GM12874 (cell line): ENCODE measurements at regions not wholly inside any gene's neighbourhood (a gene's known extent, or its start where the extent isn't known, plus 50 kb on each side); places are given as distances from the start of the nearest gene placed in this dataset.

ENCODE experiments used
- CTCF ChIP-seq: IDR thresholded peaks from 2 replicates; pipeline ENCODE4 v1.5.1; 2011; ENCODE audit warnings: low read depth, mild to moderate bottlenecking, control low read depth, low read length, moderate library complexity; ENCODE audit not compliant: insufficient read depth

DNA sequence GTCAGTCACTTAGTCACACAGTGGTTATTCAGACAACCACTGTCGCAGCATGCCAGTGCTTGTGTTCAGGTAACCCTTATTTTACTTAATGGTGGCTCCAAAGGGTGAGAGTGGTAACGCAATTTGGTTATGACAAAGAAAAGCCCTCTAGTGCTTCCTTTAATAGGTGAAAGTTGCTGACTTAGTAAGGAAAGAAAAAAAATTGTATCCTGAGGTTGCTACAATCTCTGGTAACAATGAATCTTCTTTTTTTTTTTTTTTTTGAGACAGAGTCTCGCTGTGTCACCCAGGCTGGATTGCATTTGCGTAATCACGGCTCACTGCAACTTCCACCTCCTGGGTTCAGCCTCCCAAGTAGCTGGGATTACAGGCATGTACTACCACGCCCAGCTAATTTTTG, 64.5 kb downstream of the C11orf91 start:
- no peak for TF ChIP-seq CTCF

DNA sequence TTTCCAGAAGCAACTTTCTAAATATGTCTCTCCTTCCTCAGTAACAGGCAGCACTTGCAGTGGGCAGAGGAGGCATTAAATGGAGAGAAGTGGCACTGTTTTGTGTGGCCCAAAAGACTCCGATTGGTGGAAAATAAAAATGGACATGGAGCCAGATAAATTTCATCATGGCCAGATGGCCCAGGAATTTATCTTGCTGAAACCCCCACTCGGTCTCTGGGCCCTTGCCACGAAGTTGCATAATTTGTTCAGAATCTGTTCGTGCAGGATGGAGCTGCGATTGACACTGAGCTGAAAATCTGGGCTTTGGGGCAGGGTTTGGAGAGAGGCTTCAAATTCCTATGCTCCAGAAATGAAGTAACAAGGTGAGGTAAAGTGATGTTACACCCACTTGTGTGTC, 65.5 kb downstream of the C11orf91 start:
- TF ChIP-seq CTCF = no peak

DNA sequence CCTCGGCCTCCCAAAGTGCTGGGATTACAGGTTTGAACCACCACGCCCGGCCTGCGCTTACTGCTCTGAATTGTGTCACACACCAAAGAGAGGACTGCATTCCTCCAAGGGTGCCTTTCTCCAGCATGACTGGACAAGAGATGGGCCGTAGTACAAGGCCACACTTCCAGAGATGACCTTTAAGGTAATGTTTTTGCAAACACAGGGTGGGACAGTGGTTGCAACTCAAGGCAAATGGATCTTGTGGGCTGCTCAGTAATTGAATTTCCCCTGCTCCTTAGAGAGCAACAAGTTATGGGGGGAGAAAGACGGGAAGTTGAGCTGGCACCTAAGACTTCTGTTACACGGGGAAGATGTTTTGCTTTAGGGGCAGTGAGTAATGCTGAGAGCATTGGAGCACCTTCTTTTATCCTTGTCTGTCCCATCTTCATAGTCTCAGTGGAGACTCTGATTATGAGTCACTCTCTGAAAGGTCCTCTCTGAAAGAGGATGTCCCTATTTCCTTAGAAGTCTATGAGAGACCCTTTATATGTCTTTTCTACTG, 66.3 kb downstream of the C11orf91 start:
- no peak for TF ChIP-seq CTCF

DNA sequence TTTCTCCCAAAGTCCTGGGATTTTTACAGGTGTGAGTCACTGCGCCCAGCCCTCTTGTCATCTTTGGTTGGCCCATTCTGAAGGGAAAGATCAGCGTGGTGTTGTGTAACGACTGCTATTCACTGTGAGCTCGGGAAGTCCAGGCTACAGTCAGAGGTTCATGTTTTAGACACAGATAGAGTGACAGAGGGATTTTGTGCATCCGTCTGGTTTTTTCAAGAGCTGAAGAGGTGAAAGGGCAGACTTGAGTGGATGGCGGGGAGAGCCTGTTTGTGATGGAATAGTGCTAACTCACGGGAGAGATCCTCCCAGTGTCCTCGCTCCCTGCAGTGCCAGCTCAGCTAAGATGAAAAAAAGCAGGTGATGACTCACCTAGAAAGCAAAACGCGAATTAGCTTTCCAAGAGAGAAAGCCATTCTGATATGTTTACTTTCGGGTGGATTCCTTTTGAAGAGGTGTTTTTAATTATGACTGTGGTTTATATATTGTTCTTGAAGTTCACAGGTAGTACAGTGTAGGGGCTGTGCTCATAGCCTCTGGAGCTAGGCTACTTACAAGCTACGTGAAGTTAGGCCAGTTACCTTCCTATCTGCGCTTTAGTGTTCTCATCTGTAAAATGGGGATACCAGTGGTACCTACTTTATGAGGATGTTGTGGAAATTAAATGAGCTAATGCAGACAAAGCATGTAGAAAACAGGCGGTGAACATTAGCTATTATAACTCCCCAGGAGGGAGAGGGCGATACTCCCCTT, 67.2 kb downstream of the C11orf91 start:
- TF ChIP-seq CTCF = no peak

DNA sequence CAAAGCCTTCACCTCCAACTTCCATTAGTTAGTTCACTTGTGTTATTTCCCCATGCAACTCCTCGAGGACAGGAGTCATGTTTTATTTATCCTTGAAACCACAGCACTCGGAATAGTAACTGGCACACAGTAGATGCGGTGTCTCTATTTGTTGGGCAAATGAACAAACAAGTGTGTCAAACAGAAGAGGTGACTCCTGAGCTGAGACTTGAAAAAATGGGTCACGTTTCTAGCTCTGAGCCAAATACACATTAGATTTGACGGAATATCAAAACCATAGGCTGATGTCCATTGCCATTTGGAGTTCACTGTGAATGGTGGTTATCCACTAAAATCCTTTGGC, 68.9 kb downstream of the C11orf91 start:
- TF ChIP-seq CTCF = no peak

GRCh38 chr11:33630936-33631748, 69.5 kb downstream of the C11orf91 start:
- TF ChIP-seq CTCF = no peak

DNA sequence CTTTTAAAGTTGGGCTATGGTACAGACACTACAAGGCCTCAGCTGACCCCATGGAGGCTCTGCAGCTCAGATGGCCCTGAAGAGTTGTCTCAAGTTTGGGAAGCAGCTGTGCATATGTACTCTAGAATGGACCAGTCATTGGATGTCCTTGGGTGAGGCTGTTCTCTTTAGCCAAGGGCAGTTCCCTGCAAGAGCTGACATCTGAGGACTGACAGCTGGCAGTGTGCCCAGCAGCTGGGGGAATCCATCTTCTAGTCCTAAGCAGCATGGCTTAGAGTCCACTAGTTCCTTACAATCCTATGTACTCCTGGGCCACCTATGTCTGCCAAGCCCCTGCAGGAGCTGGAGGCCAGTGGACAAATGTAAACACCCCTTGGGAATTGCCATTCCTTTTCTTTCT, 76.5 kb downstream of the C11orf91 start:
- no peak for TF ChIP-seq CTCF
